Stimulated activated CD8-positive, alpha-beta memory T cell treated with anti-CD3 and anti-CD28 coated beads, Interleukin-4, amount 100 ng/mL, for 1 hour (primary cell): ENCODE measurements at regions not wholly inside any gene's neighbourhood (a gene's known extent, or its start where the extent isn't known, plus 50 kb on each side); places are given as distances from the start of the nearest gene placed in this dataset.
"Not testable (repeated sequence)": the region's sequence is repeated elsewhere in the genome, so short reads cannot be mapped to it uniquely, and the experiment has no call there.

Source experiments
- DNase-seq, 2 donors: peaks; one replicate each; pipeline ENCODE4 v3.0.0-alpha.2; 2020; ENCODE audit warnings: low read depth in 2 of 2, low spot score in 1 of 2

DNA sequence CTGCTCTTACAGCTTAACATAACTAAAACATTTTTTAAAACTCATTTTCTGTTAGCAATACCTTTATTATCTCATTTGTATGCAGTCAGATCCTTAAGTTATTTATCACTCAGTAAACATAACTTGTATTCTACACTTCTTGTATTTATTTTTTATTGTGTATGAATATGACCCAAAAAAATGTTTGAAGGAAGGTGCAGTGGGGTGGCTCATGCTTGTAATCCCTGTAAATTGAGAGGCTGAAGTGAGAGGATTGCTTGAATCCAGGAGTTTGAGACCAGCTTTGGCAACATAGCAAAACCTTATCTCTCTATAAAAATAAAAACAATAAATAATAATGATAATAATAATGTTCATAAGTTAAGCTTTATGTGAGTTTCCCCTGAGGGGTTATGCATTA is 1004.8 kb downstream of the SLITRK5 start:
- DNase-seq = no peak

DNA sequence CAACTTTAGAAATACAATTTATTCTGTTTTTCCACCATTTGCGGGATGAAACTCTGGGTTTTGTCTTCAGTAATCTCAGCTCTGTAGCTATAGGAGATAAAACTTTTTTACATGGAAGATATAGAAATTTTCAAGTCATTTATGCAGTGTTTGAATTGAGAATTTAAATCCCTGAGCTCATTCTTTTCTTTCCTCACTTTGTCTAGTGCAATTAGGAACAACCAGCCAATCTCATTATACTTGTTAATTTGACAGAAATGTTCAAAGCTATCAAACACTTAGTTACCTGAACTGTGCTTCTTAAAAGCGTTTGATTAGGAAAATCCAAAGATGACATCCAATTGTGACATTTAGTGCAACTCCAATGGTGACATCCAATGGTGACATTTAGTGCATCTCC is 1014.3 kb downstream of the SLITRK5 start:
- DNase-seq = no peak

DNA sequence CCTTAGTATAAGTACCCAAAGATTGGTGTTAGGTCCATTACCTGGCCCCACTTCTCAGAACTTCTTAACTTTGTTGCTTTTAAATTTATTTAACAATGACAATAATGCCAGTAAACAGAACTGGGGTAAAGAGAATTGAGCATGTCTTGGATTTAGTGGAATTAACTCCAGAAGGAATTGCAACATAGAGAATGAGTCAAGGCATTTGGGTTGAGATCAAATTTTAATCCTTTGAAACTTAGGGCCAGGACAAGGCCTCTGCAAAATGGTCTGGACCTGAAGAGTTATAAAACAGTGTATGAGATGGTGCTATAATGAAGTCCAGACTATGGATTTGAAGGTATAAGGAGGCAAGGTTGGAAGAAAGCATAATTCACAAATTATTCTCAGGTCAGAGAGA is 1030.4 kb downstream of the SLITRK5 start:
- DNase-seq = no peak

DNA sequence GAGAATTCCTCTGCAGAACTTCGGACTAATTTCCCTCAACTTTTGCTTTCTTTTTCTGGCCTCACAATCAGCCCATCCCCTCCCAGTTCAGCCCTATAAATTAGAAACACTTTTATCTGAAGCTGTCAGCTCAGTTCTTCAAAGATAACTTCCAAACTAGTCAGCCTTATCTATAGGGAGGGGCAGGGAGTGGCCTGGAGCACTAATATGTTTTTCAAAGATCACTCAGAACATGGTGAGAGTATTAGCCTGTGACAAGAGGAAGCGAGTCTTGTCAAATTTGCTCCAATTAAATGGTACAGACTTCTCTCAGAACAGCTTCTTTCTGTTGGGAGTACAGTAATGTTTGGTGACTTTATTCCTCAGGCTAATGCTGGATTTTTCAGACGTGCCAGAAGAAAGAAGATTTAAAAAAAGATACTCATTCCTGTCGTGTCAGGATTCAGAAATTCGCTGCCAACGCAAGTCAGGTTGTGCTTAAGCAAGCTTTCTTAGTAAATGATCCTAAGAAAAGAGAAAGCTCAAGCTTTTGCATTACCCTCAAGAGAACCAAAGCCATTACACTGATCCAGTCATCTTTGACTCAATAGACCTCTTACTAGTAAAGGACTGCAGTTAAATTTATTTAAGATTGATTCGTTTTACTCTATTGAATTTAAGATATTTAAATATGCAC is 1033.6 kb downstream of the SLITRK5 start:
- DNase-seq = no peak

DNA sequence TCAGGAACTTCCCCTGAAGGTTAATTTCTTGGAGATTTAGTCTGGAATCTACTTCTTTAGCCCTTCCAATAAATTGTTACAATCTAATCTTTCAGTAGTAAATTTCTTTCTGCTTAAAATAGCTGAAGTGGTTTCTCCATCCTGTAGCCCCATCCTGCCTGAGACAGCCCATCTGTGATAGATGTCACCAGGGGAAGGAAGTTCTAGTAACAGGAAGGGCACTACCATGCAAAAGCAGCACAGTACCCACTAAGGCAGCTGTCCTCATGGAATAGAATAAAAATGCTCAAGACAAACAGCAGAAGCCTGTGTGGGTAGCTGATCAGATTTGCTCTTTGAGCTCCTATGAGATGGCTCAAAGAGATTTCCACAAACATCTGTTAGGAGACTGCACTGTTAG is 1036.5 kb downstream of the SLITRK5 start:
- DNase-seq = no peak

DNA sequence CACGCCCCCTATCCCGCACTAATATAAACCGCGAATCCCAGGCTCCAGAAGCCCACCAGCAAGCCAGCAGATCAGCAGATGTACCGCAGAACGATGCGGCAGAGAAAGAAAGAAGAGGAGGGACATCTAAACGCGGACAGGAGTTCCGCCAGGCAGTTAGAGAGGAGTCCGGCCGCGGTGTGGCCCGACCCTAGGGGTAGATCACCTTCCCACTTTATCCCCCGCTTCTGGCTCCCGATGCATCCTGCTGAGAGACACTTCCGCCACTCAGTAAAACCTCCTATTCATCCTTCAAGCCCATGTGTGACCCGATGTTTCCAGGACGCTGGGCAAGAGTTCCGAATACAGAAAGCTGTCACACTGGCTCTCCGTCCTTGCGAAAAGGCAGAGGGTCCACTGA is 1046.8 kb downstream of the SLITRK5 start:
- no peak for DNase-seq

DNA sequence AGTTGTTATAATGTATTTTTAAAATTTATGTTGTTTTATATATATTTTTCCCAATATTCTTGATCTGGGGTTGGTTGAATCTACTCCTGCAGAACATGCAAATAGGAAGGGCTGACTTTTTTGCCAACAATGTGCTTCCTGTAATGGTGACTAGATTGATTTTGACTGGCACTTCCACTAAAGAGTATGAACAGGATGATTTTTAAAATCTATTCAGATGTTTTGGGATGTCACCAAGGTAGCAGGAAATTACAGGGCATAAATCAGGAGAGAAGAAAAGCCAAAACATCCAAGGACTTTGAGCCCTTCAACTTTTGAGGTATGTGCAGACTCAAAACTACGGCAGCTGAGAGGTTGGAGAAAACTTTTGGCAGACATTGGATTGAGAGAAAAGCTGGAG is 1047.6 kb downstream of the SLITRK5 start:
- no peak for DNase-seq

DNA sequence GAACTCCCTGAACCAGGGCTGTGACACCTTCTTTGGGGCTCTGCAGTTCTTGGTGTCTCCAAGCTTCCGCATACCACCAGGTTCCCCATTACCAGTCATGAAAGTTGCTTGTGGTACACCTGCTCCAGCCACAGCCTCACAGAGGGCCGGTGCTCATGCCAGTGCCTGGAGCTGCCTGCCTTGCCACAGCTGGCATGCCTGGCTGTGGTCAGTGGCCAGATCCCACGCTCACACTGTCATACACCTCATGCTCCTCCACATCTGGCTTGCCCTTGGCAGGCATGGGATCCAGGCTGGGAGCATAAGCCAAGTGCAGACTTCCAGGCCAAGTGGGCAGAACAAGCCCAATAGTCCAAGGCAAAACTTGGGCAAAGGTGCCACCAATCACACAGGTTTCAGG is 1054.9 kb downstream of the SLITRK5 start:
- no peak for DNase-seq

DNA sequence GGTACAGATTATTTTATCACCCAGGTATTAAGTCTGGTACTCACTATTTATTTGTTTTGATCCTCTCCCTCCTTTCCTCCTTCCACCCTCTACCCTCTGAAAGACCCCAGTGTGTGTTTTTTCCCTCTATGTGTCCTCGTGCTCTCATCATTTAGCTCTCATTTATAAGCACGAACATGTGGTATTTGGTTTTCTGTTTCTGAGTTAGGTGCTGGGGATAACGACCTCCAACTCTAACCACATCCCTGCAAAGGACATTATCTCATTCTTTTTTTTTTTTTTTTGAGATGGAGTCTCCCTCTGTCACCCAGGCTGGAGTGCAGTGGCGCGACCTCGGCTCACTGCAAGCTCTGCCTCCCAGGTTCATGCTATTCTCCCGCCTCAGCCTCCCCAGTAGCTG is 1056.1 kb downstream of the SLITRK5 start:
- DNase-seq = not testable (repeated sequence)

DNA sequence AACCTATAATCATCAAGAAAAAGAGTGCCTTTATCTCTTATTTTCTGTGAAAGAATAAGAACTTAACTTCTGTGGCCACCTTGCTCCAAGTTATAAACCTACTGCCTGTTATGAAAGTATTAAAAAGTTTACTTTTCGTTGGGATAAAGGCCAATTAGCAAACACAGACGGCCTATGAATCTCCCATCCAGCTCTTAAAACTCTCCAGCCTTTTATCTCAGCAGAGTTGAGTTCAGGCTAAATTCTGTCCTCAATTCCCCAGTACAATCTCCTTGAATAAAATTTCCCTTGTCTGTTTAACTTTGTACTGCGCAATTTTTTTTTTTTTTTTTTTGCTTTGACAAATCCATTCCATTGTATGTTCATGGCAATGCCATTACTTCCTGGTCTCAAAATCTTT is 1058.4 kb downstream of the SLITRK5 start:
- no peak for DNase-seq

DNA sequence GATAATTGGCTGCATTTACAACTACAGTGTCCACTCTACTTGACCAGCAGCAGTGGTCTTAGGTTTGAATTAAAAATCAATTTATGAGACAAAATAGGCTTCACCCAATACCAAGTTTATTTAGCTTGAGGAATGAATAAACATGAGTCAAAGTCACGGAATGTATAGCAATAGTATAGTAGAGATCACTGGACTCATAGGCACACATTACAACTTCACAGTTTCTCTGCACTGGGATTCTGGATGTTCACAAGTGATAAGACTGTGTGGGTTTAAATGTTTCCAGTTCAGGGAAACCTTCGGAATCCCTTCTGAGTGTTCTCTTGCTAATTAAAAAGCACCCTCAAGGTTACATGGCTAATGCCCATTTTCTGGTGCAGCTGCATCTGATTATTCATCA is 1064.9 kb downstream of the SLITRK5 start:
- no peak for DNase-seq

DNA sequence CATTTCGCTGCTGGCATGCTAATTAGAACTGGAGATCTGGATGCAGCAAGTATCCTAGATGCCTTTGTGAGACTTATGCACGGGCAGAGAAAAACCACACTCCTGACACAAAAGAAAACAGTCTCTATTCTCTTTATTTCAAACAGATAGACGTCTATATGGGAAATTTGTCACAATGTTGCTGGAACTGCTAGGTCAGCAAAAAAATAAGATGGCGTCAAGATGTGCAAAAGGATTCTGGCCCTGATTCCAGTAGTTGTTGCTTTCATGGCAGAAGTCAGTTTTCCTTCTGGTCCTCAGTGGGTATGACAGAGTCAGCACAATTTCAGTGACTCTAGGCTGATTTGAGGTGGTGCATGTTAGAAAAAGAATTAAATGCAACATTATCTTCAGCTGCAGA is 1068.0 kb downstream of the SLITRK5 start:
- no peak for DNase-seq

DNA sequence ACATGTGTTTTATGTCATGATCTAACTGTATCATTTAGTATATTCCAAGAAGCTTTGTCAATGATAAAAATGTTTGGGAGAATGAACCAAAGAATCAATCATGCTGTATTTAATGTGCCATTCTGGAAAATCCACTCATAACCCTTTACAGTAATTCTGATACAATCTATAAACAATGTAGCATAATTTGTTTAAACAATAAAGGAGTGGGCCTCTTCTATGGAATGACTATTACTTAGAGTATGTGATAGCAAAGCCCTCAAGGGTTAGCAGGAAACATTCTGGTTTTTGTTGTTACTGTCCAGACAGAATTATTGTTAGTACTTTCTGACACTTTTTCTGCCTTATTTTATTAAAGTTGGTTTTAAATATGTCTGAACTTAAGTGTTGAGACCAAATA is 1073.1 kb downstream of the SLITRK5 start:
- no peak for DNase-seq

DNA sequence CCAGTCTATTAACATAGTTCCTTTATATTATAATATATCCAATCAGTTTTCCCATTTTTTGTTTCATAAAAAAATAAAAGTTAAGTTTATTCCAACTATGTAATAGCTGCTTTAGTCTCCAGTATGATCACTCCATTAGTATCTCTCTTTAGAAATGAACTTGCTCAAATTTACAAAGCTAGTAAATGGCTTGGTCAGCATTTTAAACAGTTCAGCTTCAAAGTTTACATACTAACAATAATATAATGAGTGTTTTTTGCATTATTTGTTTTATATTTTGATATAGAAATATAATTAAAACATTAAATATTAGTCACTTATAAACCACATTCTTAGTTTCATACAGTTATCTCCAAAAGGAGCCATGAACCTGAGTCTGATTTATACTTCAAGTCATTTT is 1073.8 kb downstream of the SLITRK5 start:
- no peak for DNase-seq

DNA sequence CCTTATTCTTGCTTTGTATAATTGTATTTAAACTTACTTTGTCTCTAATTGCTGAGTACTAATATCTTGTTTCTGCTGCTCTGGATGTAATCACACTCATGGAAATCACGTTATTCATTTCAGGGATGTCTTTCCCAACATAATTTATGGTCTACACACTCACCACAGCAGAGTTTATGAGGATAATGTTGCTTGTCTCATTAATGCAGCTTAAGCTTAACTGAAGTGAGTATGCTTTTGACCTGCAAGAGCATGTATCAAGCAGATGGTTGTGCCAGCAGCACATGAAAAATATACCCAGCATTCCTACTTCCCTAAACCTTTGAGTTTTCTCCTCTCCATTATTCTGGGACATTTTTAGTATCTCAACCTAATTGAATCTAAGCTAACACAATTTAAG is 1080.9 kb downstream of the SLITRK5 start:
- DNase-seq = no peak

DNA sequence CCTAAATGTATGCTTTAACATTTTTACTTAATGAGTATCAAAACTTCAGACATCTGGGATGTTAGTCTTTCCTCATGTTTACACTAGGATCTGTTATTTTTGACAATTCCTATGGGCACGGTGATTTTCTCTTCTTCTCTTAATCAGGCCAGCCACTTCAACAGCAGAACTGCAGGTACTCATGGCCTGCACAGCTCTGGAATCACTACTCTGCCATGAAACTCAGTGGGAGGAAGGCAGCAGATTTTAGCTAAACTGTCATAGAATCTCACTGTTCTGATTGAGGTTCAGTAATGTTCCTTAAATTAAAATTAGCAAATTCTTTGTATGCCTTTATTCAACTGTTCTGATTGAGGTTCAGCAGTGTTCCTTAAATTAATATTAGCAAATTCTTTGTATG is 1083.0 kb downstream of the SLITRK5 start:
- no peak for DNase-seq

DNA sequence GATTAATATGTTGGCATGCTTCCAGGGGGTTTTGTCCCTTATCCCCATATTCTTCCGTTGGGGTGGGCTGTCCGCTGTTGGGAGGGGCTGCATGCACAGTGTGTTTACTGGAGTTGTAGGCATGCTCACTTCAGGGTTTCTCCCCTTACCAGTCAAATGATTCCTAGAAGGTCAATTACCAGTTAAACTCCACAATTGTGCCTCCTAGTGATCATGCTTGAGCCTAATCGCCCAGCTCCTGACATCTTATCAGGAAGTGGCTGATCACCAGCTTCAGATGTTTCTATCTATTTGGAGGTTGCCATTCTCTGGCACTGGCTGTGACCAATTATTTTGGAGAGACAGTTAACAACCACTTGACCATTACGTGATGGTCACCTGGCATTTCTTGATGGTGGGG is 1090.0 kb downstream of the SLITRK5 start:
- no peak for DNase-seq

DNA sequence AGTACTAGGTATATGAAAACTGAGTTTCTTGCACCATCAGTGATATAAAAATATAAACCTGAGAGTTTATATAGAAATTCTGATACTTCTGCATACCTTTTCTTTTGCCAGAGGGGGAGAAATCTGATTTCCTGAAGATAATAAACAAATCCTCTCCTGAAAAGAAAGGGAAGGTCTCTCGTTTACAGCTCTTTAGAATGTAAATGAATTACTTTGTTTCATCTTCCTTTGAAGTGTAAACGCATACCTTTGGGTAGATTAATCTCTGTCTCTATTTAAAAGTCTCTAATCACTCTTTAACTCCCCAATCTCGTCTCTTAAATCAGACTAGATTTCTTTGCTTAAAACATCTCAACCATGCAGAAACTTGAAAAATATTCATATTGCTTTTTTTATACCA is 1092.9 kb downstream of the SLITRK5 start:
- DNase-seq = no peak

DNA sequence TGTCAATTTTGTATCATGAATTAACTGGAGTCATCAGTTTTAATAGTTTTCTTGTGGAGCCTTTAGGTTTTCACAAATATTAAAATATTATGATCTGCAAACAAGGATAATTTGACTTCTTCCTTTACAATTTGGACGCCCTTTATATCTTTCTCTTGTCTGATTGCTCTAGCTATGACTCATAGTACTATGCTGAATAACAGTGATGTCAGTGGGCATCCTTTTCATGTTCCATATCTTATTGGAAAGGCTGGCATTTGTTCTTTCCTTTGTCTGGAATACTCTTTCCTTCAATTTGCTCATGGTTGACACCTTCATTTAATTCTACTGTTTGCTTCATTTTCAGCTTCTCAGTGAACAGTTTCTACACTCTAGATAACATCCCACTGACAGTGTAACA is 1129.3 kb downstream of the SLITRK5 start:
- no peak for DNase-seq

DNA sequence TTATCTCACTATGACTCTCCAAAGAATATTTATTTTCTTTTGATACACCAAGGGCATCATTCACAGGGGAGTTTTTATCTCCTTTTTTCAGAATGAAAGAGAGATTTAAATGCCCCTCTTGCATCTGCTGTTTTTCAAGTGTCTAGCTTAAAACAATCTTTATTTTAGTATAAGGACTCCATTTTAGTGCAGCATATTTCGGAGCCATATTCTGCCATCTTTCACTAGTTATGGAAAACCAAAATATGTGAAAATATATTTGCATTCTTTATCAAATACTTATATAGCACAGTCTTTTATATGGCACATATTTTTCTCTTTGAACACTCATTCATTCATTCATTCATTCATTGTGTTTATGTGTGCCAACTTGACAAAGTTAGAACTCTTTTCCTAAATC is 1130.2 kb downstream of the SLITRK5 start:
- no peak for DNase-seq

DNA sequence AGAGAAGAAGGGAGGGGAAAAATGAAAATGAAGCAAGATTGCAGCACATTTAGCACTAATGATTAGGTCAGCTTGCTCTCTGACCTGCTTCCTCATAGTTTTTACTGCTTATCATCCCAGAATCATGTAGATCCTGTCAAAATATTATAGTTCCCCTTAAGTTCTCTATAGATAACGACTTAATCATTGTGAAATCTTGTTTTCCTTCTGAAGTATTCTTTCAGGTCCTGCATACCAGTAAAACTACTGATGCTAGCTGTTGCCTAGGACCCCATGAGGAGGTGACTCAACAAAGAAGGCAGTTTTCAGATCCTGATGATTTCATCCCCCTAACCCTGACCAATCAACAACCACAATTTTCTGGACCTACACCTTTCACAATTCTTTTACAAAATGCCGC is 1131.7 kb downstream of the SLITRK5 start:
- DNase-seq = no peak

DNA sequence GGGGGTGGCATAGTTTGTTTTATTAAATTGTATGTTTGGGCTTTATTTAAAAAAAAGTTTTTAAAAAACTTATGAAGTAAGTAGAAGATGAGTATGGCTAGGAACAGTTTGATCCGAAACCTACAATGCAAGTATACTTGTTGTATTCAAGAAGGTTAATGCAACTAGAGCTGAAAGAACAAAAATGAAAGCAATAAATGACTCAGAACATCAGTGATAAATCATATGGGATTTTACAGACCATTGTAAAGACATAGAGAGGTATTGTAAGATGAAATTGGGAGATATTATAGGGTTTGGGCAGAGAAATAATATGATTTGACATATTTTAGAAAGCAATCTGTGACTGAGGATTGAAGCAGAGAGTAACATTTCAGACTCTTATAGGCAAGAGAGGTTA is 1135.3 kb downstream of the SLITRK5 start:
- DNase-seq = no peak

DNA sequence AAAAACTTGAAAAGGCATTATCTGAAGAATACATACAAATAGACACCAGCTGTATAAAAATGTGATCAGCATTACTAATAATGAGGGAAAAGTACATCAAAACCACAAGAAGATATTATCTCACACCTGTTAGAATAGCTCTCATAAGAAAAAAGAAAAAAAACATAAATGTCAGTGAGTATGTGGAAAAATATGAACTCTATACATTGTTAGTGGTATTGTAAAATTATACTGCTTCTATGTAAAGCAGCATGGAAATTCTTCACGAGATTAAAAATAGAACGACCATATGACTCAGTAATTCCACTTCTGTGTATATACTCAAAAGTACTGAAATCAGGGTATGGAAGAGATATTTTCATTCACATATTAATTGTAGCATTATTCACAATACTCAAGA is 1146.4 kb downstream of the SLITRK5 start:
- no peak for DNase-seq

DNA sequence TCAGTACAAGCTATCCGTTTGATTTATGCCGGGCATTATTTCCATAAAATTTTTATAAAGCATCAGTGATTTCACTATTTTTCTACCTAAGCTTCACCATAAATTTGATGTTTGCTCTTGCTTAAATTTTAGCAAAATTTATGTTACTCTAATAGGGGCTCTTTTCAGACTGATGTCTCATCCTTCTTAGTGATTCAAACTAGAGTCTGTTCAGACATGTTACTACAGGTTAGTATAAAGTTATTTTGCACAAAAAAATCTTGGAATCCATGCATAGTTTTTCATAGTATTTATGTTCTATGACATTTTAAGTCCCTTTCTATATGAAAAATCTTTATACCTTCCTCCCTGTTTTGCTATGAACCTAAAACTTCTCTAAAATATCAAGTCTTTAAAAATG is 1151.9 kb downstream of the SLITRK5 start:
- no peak for DNase-seq
